Keratinocyte (primary cell): ENCODE measurements at regions not wholly inside any gene's neighbourhood (a gene's known extent, or its start where the extent isn't known, plus 50 kb on each side); places are given as distances from the start of the nearest gene placed in this dataset.

Source experiments
- DNase-seq: peaks from one replicate; pipeline ENCODE4 v3.0.0-alpha.2; 2011; ENCODE audit warnings: low read depth, missing footprints, low spot score
- FAIRE-seq: peaks from 2 replicates; lab custom pipeline; 2011; peaks lifted over from hg19 to GRCh38; lab: Jason Lieb, UNC
- H2AFZ ChIP-seq: 2 replicates; pipeline ENCODE4 v1.6.0; 2012; ENCODE audit warnings: low read length, control low read depth, inconsistent platforms; ENCODE audit not compliant: control insufficient read depth
- H3K27ac ChIP-seq: 2 replicates; pipeline ENCODE4 v1.5.1; 2011; ENCODE audit warnings: low read length; ENCODE audit not compliant: control insufficient read depth, insufficient read depth
- H3K27me3 ChIP-seq: 3 replicates; pipeline ENCODE4 v1.6.0; 2011; ENCODE audit warnings: low read length; ENCODE audit not compliant: control insufficient read depth, insufficient read depth; ENCODE audit errors: extremely low read depth
- H3K36me3 ChIP-seq, 2 experiments: 2 replicates in 1 of 2; 3 replicates in 1 of 2; pipeline ENCODE4 v1.5.1; 2011; ENCODE audit warnings: low read length in 2 of 2, mild to moderate bottlenecking in 1 of 2; ENCODE audit not compliant: control insufficient read depth in 2 of 2, insufficient read depth in 2 of 2; ENCODE audit errors: extremely low read depth in 1 of 2
- H3K4me1 ChIP-seq: 3 replicates; pipeline ENCODE4 v1.5.1; 2011; ENCODE audit warnings: low read length; ENCODE audit not compliant: control insufficient read depth, insufficient read depth; ENCODE audit errors: extremely low read depth
- H3K4me2 ChIP-seq: 3 replicates; pipeline ENCODE4 v1.6.0; 2011; ENCODE audit warnings: low read depth, low read length; ENCODE audit not compliant: control insufficient read depth, insufficient read depth; ENCODE audit errors: extremely low read depth
- H3K4me3 ChIP-seq, 3 experiments: fragments of 200-600 bp in 1 of 3; sonication (generic) in 1 of 3; 2 replicates in 2 of 3; 3 replicates in 1 of 3; pipeline ENCODE4 v1.5.1; 2011 to 2016; ENCODE audit warnings: low read length in 3 of 3, mild to moderate bottlenecking in 3 of 3, control low read depth in 2 of 3, inconsistent platforms in 1 of 3, low read depth in 1 of 3, mixed read lengths in 1 of 3, mixed run types in 1 of 3, moderate library complexity in 1 of 3; ENCODE audit not compliant: control insufficient read depth in 2 of 3, insufficient read depth in 2 of 3; ENCODE audit errors: extremely low read depth in 1 of 3
- H3K79me2 ChIP-seq: 2 replicates; pipeline ENCODE4 v1.6.0; 2012; ENCODE audit warnings: low read length; ENCODE audit not compliant: control insufficient read depth, insufficient read depth
- H3K9ac ChIP-seq: 3 replicates; pipeline ENCODE4 v1.6.0; 2011; ENCODE audit warnings: low read length; ENCODE audit not compliant: control insufficient read depth, insufficient read depth; ENCODE audit errors: extremely low read depth
- H3K9me1 ChIP-seq: 3 replicates; pipeline ENCODE4 v1.6.0; 2011; ENCODE audit warnings: low read length; ENCODE audit not compliant: control insufficient read depth, insufficient read depth; ENCODE audit errors: extremely low read depth
- H3K9me3 ChIP-seq: 2 replicates; pipeline ENCODE4 v1.5.1; 2012; ENCODE audit warnings: low read depth, low read length; ENCODE audit not compliant: control insufficient read depth
- H4K20me1 ChIP-seq: 3 replicates; pipeline ENCODE4 v1.6.0; 2011; ENCODE audit warnings: low read length; ENCODE audit not compliant: control insufficient read depth, insufficient read depth; ENCODE audit errors: extremely low read depth
- CTCF ChIP-seq, 3 experiments: IDR thresholded peaks in 1 of 3; conservative IDR thresholded peaks in 1 of 3; optimal IDR thresholded peaks in 1 of 3; 2 replicates in 2 of 3; 3 replicates in 1 of 3; pipeline versions ENCODE3 to v1.5.1; 2011; ENCODE audit warnings: low read length in 3 of 3, mild to moderate bottlenecking in 3 of 3, moderate library complexity in 2 of 3, control low read depth in 1 of 3, inconsistent platforms in 1 of 3; ENCODE audit not compliant: insufficient read depth in 2 of 3; ENCODE audit errors: extremely low read depth in 1 of 3
- EZH2 ChIP-seq: IDR thresholded peaks from one replicate; pipeline ENCODE4 v1.6.1; 2012; ENCODE audit warnings: inconsistent platforms, mild to moderate bottlenecking, low read length, moderate library complexity
- dilution Hi-C: fragments of 300-500 bp; cut with MboI; formaldehyde crosslinking; loops from one replicate; pipeline ENCODE4 v1.7.0; 2020; ENCODE audit warnings: low sequenced_read_pairs; ENCODE audit not compliant: extremely low pct_ligation_motif_present

DNA sequence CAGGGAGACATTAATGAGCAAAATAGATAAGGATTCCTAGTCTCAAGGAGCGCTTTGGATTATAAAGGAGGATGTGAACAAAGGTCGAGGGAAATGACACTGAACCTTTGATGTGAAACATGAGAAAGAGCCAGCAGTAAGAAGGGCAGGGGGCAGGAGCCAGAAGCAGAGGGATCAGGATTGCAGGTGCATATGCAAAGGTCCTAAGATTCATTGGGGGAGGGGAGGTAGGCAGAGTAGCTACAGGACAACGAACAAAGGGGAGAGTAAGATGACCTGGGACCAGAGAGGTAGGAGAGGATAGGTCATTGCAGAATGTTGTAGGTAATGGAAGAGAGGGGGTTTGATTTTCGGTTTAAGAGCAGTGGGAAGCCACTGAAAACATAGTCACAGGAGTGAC is 129.2 kb upstream of the TRPM3 start:
- Histone ChIP-seq H3K9ac (no peak overlapping the region), H4K20me1 (no peaks in the 10 kb centered on the region), H3K79me2 (no peaks in the 10 kb centered on the region), H3K9me1 (no peaks in the 10 kb centered on the region), H3K4me1 (no peaks in the 10 kb centered on the region), H2AFZ (no peak overlapping the region), H3K4me3 (no peak overlapping the region), H3K36me3 (no peaks in the 10 kb centered on the region), H3K9me3 (no peaks in the 10 kb centered on the region), H3K4me2 (no peak overlapping the region), H3K27ac (no peak overlapping the region), H3K27me3 (no peaks in the 10 kb centered on the region)
- FAIRE-seq (no peak), DNase-seq (no peak)
- TF ChIP-seq CTCF (optimal IDR thresholded peaks at IDR 0.05 in 1 of 3, IDR thresholded peaks at IDR 0.05 in 1 of 3, conservative IDR thresholded peaks at IDR 0.05 in 1 of 3; ENCODE audit: extremely low read depth in 1 of 3, insufficient read depth in 2 of 3, low read length in 3 of 3) (no peak), EZH2 (no peak)
- dilution Hi-C loops = no loop called here

DNA sequence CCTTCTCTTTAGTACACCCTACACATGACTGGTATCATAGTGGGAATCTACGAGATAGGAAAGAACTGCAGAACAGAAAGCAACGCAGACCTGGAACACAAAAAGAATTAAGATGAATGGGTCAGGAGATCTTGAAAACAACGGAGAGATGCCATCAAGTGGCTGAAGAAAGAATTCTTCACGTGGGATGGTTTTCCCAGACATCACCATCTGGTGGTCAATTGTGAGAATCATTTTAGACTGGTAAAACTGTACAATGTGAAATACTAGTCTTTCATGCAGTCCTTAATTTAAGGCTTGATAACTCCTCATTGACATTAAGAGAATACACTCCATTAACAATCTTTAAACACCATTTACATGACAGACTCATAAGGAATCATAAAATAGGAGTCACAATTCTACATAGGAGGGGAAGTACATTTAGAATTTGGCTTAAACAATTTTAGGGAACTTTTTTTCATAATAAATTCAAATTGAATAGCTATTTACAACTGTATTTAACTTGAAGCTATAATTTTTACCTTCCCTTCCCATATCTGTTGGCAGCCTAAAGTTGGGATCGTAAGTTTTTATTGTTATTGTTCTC is 128.4 kb upstream of the TRPM3 start:
- Histone ChIP-seq H3K27ac (no peak overlapping the region), H3K4me1 (no peaks in the 10 kb centered on the region), H2AFZ (no peak overlapping the region), H3K79me2 (no peaks in the 10 kb centered on the region), H4K20me1 (no peaks in the 10 kb centered on the region), H3K9me3 (no peaks in the 10 kb centered on the region), H3K27me3 (no peaks in the 10 kb centered on the region), H3K9ac (no peak overlapping the region), H3K36me3 (no peaks in the 10 kb centered on the region), H3K9me1 (no peaks in the 10 kb centered on the region), H3K4me3 (no peak overlapping the region), H3K4me2 (no peak overlapping the region)
- DNase-seq (no peak), FAIRE-seq (peak; percentile 81)
- TF ChIP-seq CTCF (optimal IDR thresholded peaks at IDR 0.05 in 1 of 3, IDR thresholded peaks at IDR 0.05 in 1 of 3, conservative IDR thresholded peaks at IDR 0.05 in 1 of 3; ENCODE audit: extremely low read depth in 1 of 3, insufficient read depth in 2 of 3, low read length in 3 of 3) = peak; percentile 71 to 86 (median 80)
- TF ChIP-seq EZH2 = no peak
- dilution Hi-C loops = no loop called here
